ENCODE measurements at regions not wholly inside any gene's neighbourhood (a gene's known extent, or its start where the extent isn't known, plus 50 kb on each side); places are given as distances from the start of the nearest gene placed in this dataset.

- DNase-seq (ENCODE audit: low read depth in 3 of 3, low spot score in 2 of 3), result no peak
Observed at GRCh38 chr1:104919188-104919587, 1169.5 kb downstream of the AMY1C start.

DNA sequence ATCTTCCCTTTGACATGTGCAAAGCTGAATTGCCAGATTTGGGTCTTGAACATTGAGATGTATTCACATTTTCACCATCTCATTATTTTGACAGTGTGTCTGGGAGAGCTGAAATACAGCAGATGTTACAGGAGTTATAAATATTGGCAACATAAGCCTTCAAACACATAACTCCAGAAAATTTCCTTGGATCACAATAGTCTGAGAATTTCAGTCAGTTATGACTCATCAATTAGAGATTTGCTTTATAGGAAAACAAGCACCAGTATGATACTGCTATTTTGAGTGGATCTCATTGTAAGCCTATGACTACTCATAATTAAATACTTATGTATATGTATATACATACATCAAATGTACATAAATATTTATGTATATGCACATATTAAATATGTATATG, 1171.8 kb downstream of the AMY1C start:
- DNase-seq (ENCODE audit: low read depth in 3 of 3, low spot score in 2 of 3), result no peak

GRCh38 chr1:104923075-104923474, 1173.4 kb downstream of the AMY1C start:
- no peak for DNase-seq (ENCODE audit: low read depth in 3 of 3, low spot score in 2 of 3)

DNA sequence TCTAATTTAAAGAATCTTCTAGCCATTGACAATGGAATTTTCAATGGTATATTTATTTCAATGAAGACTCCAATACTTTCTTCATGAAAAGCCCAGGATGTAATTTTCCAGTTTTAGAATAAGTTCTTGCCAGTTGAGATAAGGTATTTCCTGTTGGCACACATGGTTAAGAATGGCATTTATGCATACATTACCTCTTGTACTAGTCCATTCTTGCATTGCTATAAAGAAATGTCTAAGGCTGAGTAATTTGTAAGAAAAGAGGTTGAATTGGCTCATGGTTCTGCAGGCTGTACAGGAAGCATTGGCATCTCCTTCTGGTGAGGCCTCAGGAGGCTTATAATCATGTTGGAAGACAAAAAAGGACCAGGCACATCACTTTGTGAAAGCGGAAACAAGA, 1179.6 kb downstream of the AMY1C start:
- DNase-seq (ENCODE audit: low read depth in 3 of 3, low spot score in 2 of 3), result no peak

DNA sequence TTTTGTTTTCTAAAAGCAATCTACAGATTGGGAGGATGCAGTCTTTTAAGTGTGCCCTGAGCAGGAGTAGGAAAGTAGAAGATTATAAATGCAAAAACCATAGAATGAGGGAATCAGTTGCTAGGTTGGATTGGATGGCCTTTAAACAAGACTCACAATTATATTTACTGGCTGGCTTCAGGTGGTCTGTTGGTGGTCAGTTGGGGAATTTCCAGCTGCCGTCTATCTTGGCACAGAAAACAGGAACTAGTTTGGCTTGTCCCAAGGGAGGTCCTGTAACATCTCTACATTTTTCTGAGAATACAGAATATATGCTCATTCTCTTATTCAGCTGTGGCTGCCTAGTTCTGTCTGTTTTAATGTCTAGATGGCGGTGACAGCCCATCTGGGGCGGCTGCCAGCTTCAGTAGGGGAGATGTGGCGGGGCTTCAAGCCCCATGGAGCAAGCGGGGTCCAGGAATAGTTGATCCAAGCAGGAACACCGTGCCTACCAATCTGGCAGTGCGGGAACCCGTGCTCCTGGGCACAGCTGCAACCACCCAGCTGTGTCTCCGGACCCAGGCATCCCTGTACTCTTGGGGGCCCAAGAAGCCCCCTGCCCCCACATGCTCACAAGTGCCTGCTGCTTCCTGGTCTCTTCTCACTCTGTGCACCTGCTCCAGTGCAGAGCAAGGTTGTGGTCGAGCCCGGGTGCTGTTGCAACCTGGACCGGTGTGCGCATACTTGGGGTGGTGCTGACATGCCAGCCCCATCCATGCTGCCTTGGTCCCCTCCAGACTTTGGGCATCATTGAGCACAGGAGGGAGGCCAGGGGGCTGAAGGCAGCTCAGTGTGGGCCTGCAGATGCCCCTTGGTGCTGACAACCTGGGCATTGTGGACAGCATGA, 1182.6 kb downstream of the AMY1C start:
- no peak for DNase-seq (ENCODE audit: low read depth in 3 of 3, low spot score in 2 of 3)

DNA sequence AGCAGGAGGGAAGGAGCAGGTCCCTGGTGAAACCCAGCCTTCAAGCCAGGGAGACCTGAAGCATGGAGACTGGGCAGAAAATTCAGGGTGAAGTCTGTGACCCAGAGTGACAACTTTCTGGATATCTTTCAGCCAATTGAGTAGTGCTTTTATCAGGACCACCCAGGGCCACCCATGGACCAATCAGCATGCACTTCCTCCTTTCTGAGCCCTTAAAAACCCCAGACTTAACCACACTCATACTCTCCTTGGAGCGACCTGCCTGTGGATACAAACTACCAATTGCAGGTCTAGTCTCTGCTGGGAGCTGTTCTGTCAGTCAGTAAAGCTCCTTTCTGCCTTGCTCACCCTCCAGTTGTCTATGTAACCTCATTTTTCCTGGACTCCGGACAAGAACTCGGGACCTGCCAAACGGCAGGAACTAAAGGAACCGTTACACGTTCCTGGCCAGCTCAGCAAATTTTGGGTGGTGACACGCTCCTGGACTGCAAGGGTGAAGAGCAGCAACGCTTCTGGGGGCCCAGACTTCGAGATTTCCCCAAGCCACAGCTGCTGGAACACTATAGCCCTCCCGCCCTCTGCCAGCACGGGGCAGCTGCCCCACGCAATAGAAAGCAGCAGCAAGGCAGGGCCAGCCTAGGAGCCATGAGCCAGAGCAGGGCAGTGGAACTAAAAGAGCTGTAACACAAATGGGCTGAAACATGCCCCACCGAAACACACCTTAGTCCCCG, 1183.4 kb downstream of the AMY1C start:
- no peak for DNase-seq (ENCODE audit: low read depth in 3 of 3, low spot score in 2 of 3)

DNA sequence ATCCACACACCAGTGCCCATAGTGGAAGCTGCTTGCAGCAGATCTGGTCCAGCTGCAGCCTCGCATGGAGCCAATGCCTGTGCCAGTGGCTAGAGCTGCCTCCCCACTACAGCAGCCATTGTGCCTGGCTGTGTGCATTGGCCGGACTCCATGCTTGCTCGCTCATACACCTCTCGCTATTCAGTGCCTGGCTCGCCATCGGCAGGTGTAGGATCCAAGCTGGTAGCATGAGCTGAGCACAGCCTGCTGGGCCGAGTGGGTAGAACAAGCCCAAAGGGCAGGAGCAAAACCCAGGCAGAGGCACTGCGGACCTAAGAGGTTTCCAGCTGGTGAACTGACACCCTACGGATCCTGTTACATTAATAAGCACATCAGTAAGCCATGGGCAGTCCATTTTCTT, 1184.1 kb downstream of the AMY1C start:
- DNase-seq (ENCODE audit: low read depth in 3 of 3, low spot score in 2 of 3), result no peak

DNA sequence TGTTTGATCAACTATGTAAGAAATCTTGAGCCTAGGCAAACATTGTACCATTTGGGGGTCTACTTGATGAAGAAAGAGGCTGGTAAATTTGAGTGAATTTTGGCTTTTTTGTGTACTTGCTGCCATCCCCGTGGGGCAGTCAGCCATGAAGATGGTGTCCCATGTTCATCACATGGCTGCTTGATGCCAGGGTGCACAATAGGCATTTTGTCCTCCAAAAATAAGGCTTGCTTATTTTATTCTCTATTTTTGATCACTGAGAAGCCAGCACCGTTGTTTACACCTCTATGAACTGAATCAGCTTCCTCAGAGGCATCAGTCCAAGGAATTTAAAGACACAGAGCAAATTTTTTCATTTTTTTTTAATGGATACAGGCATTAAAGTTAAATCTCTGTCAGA, 1195.7 kb downstream of the AMY1C start:
- DNase-seq (ENCODE audit: low read depth in 3 of 3, low spot score in 2 of 3), result no peak

DNA sequence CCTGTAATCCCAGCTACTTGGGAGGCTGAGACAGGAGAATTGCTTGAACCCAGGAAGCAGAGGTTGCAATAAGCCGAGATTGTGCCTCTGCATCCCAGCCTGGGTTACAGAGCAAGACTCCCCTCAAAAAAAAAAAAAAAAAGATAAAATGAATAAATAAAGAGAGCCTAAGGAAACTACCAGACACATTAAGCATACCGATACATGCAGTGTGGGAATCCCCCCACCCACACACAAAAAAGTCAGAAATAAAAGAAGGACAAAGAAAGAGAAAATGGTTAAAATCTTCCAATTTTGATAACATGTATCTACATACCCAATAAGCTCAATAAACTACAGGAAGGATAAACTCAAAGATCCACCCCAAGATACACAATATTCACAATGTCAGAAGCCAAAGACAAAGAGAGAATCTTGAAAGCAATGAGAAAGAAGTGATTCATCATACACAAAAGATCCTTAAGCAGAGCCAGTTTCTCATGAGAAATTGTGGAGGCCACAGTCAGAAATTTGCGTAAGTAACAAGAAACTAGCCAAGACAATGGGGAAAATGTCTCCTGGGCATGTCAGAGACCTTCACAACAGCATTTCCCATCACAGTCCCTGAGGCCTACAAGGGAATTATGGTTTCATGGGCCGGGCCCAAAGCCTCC, 1197.0 kb downstream of the AMY1C start:
- DNase-seq (ENCODE audit: low read depth in 3 of 3, low spot score in 2 of 3), result no peak

GRCh38 chr1:104953555-104953954, 1203.9 kb downstream of the AMY1C start:
- DNase-seq (ENCODE audit: low read depth in 3 of 3, low spot score in 2 of 3), result no peak

GRCh38 chr1:104973516-104973915, 1223.8 kb downstream of the AMY1C start:
- no peak for DNase-seq (ENCODE audit: low read depth in 3 of 3, low spot score in 2 of 3)

DNA sequence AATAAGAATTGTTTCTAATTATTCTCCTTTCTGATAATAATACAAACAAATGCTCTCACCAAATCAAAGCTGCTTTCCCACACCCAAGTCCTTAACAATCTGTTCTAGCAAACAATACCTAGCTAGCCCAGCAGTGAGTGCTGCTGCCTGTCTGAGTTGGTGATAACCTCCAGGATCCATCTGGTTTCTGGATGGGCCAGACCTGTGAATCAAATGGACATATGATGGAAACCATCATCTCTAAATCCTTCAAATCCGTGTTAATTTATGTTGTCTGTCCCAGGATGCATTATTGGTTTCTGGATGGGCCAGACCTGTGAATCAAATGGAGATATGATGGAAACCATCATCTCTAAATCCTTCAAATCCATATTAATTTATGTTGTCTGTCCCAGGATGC, 1230.0 kb downstream of the AMY1C start:
- no peak for DNase-seq (ENCODE audit: low read depth in 3 of 3, low spot score in 2 of 3)

- no peak for DNase-seq (ENCODE audit: low read depth in 3 of 3, low spot score in 2 of 3)
Observed at GRCh38 chr1:104987210-104987609, 1237.5 kb downstream of the AMY1C start.

- no peak for DNase-seq (ENCODE audit: low read depth in 3 of 3, low spot score in 2 of 3)
Observed at GRCh38 chr1:104989012-104989411, 1239.3 kb downstream of the AMY1C start.

DNA sequence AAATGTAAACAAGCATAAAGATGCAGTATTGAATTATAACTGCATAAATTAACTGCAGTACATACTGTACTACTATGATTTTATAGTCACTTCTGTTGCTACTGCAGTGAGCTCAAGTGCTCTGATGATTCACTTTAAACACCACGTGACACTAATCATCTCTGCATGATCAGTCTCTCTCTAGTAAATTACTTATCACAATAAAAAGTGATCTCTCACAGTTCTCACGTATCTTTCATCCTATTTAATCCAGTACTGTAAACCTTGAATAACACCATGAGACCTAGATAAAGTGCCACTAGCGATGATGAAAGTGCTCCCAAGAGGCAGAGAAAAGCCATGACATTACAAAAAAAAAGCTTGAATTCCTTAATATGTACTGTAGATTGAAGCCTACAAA, 1242.0 kb downstream of the AMY1C start:
- no peak for DNase-seq (ENCODE audit: low read depth in 3 of 3, low spot score in 2 of 3)

DNA sequence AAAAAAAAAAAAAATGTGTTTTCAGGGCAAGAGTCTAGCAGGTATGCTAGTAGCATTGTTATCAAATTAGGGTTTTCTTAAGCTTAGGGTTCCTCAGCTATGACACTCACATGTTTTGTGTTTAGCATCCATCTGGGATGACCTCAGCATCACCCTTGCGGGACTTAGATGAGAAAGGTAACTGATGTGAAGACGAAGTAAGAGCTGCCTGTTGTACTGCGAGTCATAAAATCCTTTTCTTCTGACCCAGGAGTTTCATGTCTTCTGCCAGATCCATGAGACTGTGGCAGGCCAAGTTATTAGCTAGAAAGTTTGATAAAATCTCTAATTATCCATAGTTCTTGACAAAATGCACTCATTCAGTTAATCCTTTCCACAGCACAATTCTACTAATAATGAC, 1251.1 kb downstream of the AMY1C start:
- no peak for DNase-seq (ENCODE audit: low read depth in 3 of 3, low spot score in 2 of 3)

GRCh38 chr1:105004515-105004914, 1254.8 kb downstream of the AMY1C start:
- no peak for DNase-seq (ENCODE audit: low read depth in 3 of 3, low spot score in 2 of 3)

DNA sequence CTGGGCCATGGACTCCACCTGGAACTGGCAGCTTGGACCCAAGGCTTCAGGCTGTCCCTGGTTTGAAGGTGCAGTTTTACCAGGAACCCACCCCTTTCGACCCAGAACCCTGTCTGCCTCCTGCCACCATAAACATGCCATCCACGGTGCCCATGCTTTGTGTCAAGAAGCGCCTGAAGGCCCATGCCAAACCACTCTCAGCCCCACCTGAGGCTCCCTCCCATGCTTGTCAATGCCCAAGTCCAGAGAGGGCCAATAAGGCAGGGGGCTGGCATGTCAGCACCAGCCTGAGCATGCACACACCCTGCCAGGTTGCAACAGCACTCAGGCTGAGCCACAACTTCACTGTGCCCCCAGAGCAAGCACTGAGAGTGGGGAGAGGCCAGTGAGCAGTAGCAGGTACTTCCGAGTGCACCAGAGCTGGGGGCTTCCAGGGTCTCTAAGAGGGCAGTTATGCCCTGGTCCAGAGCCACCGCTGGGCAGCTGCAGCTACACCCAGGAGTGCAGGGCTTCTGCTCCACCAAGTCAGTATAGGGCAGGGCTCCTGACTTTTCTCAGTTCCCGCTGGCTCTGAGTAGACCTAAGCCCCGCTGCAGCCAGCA, 1256.0 kb downstream of the AMY1C start:
- DNase-seq (ENCODE audit: low read depth in 3 of 3, low spot score in 2 of 3), result no peak

DNA sequence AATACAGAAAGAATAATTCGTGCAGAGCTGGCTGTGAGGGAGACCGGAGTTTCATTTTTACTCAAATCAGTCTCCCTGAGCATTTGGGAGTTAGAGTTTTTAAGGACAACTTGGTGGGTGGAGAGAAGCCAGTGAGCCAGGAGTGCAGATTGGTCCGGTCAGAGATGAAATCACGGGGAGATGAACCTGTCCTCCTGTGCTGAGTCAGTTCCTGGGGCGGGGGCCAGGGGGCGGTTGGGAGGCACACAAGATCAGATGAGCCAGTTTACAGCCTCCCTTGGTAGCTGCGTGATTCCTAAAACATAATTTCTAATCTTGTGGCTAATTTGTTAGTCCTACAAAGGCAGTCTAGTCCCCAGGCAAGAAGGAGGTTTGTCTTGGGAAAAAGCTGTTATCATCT, 1267.9 kb downstream of the AMY1C start:
- DNase-seq (ENCODE audit: low read depth in 3 of 3, low spot score in 2 of 3), result no peak

GRCh38 chr1:105023719-105024118, 1274.0 kb downstream of the AMY1C start:
- DNase-seq (ENCODE audit: low read depth in 3 of 3, low spot score in 2 of 3), result no peak

- DNase-seq (ENCODE audit: low read depth in 3 of 3, low spot score in 2 of 3), result no peak
Observed at GRCh38 chr1:105027838-105028471, 1278.3 kb downstream of the AMY1C start.

Measured in right renal cortex interstitium (tissue), 3 donors.